NCI-H146 (cell line): ENCODE measurements at regions not wholly inside any gene's neighbourhood (a gene's known extent, or its start where the extent isn't known, plus 50 kb on each side); places are given as distances from the start of the nearest gene placed in this dataset.

Source experiments
- DNase-seq: peaks from one replicate; lab custom pipeline; 2025; lab: John Stamatoyannopoulos, UW

- no peak for DNase-seq
Measured at GRCh38 chr6:8749465-8749864, 314.1 kb upstream of the SLC35B3 start.

- no peak for DNase-seq
Measured at GRCh38 chr6:8743170-8743745, 307.9 kb upstream of the SLC35B3 start.

GRCh38 chr6:8739454-8739853 lies 304.1 kb upstream of the SLC35B3 start:
- no peak for DNase-seq

- DNase-seq: no peak
Measured at GRCh38 chr6:8738951-8739350, 303.6 kb upstream of the SLC35B3 start.

- no peak for DNase-seq
Measured at GRCh38 chr6:8736156-8736895, 301.0 kb upstream of the SLC35B3 start.

GRCh38 chr6:8733879-8734278 lies 298.5 kb upstream of the SLC35B3 start:
- no peak for DNase-seq

- no peak for DNase-seq
Measured at GRCh38 chr6:8731874-8732273, 296.5 kb upstream of the SLC35B3 start.

- no peak for DNase-seq
Measured at GRCh38 chr6:8710668-8711431, 275.5 kb upstream of the SLC35B3 start.

- peak; percentile 60 for DNase-seq
Measured at GRCh38 chr6:8707956-8708772, 272.8 kb upstream of the SLC35B3 start.

- no peak for DNase-seq
Measured at GRCh38 chr6:8707369-8707768, 272.0 kb upstream of the SLC35B3 start.

GRCh38 chr6:8705435-8706020 lies 270.2 kb upstream of the SLC35B3 start:
- peak; percentile 27 for DNase-seq

- no peak for DNase-seq
Measured at GRCh38 chr6:8703059-8703458, 267.7 kb upstream of the SLC35B3 start.

- no peak for DNase-seq
Measured at GRCh38 chr6:8688821-8689220, 253.5 kb upstream of the SLC35B3 start.

GRCh38 chr6:8686077-8686476 lies 250.7 kb upstream of the SLC35B3 start:
- DNase-seq: no peak

GRCh38 chr6:8683204-8683603 lies 247.9 kb upstream of the SLC35B3 start:
- DNase-seq: no peak

- DNase-seq: no peak
Measured at GRCh38 chr6:8679823-8680222, 244.5 kb upstream of the SLC35B3 start.

- DNase-seq: no peak
Measured at GRCh38 chr6:8678466-8678865, 243.1 kb upstream of the SLC35B3 start.

- DNase-seq: no peak
Measured at GRCh38 chr6:8674126-8674525, 238.8 kb upstream of the SLC35B3 start.

GRCh38 chr6:8672882-8673281 lies 237.5 kb upstream of the SLC35B3 start:
- no peak for DNase-seq

- peak; percentile 5 for DNase-seq
Measured at GRCh38 chr6:8670792-8671191, 235.4 kb upstream of the SLC35B3 start.

- no peak for DNase-seq
Measured at GRCh38 chr6:8664700-8665099, 229.4 kb upstream of the SLC35B3 start.

- no peak for DNase-seq
Measured at GRCh38 chr6:8664070-8664469, 228.7 kb upstream of the SLC35B3 start.
